ENCODE measurements at regions not wholly inside any gene's neighbourhood (a gene's known extent, or its start where the extent isn't known, plus 50 kb on each side); places are given as distances from the start of the nearest gene placed in this dataset.

- no peak for DNase-seq (ENCODE audit: low read depth in 3 of 3)
Observed at GRCh38 chr12:92360543-92360942, 214.9 kb upstream of the BTG1 start.

- no peak for DNase-seq (ENCODE audit: low read depth in 3 of 3)
Observed at GRCh38 chr12:92359581-92360209, 214.0 kb upstream of the BTG1 start.

- DNase-seq (ENCODE audit: low read depth in 3 of 3), result no peak
Observed at GRCh38 chr12:92357584-92358261, 212.1 kb upstream of the BTG1 start.

DNA sequence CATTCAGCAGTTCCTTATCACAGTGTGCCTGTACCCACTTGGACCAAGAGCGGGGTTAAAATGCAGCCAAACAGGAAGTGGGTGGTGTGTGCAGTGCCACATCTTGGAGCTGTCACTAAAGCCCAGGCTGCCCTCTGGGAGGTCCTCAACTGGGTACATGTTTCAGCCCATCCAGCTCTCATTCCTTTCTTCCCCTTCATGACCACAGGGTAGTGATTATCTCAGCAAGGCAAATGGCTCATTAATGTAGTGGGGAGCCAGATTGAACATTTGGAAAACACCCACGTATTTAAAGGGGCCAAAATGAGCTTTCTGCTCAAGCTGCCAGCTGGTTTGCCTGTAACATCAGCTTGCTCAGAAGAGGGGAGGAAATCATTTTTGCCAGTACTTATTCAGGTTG lies 210.8 kb upstream of the BTG1 start:
- no peak for DNase-seq (ENCODE audit: low read depth in 3 of 3)

GRCh38 chr12:92349635-92350034 lies 204.0 kb upstream of the BTG1 start:
- DNase-seq (ENCODE audit: low read depth in 3 of 3), result no peak

DNA sequence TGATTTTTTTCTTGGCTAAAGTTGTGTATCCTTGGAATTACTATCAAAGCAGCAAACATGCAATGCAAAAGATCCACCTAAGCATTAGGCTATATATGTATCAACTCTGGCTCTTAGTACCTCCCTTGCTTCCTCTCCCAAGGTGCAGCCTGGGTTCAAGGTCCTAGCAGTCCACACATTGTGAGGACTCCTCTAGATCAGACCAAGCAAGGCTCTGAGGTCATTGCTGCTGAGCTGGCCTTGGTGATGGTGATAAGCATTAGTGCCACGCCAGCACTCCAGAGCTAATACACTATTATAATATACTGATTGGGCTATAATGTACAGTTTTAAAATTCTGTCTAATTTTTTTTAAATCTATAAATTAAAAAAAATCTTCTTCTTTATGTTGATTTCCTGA lies 196.9 kb upstream of the BTG1 start:
- DNase-seq (ENCODE audit: low read depth in 3 of 3), result no peak

DNA sequence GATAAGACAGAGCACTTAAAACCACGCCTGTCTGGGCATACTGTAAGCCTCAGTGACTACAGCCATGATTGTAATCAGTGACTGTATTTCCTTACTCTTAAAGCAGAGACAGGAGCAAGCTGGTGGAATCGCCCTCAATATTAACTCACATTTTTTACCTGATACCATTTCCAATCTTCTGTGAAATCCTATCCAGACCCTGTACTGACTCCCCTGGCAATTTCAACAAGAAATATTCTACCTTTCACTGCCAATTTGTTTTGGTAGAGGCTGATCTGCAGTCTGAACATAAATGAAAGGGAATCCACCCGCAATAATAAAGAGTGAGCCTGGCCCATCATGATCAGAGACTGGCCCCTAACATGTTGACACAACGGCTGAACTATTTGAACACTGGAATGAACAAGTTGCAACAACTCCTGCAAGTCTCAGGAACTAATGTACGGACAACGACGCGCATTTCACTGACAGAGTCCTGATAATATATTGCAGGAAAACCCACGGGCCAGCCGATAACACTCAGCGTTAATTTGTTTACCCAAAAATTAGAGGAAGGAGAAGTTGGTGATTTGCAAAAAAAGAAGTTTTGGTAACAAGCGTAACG lies 195.5 kb upstream of the BTG1 start:
- DNase-seq (ENCODE audit: low read depth in 3 of 3), result no peak

- DNase-seq (ENCODE audit: low read depth in 3 of 3), result no peak
Observed at GRCh38 chr12:92340441-92341064, 194.9 kb upstream of the BTG1 start.

GRCh38 chr12:92340003-92340402 lies 194.4 kb upstream of the BTG1 start:
- DNase-seq (ENCODE audit: low read depth in 3 of 3), result no peak

- DNase-seq (ENCODE audit: low read depth in 3 of 3), result no peak
Observed at GRCh38 chr12:92339198-92339821, 193.7 kb upstream of the BTG1 start.

DNA sequence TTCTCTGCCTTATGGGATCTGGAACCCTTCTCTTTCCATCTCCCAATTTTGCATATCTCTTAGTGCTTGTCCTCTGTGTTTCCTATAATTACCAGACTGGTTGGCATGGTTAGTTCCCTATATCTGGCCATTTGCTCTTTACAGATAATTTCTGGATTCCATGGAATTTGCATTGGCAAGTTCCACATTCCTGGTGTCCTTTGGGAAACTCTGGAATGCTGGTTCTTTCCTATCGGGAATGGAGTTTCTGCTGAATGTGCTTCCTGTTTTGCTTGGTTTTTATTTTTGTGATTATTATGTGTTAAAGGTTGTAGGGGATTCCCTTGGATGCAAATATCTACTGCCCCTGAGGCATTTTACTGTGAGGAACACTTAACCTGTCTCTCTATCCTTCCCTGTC lies 193.0 kb upstream of the BTG1 start:
- DNase-seq (ENCODE audit: low read depth in 3 of 3), result no peak

- DNase-seq (ENCODE audit: low read depth in 3 of 3), result no peak
Observed at GRCh38 chr12:92338102-92338501, 192.5 kb upstream of the BTG1 start.

DNA sequence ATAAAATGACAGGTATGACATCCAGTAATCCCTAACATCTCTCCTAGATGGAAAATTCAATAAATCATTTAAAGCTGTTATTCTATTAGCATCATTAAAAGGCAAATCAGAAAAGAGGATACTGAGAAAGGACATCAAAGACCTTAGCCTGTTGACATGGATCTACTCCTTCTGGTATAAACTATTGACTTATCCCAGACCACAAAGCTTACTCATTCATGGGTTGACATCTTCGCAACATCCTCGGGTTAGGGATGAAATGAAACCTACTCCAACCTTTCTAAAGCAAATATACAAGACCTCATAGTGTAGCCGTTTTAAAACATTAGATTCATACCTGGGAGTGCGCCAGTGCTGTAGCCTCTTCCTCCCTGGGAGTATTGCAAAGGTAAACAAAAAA lies 191.5 kb upstream of the BTG1 start:
- DNase-seq (ENCODE audit: low read depth in 3 of 3), result no peak

GRCh38 chr12:92336641-92337040 lies 191.0 kb upstream of the BTG1 start:
- no peak for DNase-seq (ENCODE audit: low read depth in 3 of 3)

DNA sequence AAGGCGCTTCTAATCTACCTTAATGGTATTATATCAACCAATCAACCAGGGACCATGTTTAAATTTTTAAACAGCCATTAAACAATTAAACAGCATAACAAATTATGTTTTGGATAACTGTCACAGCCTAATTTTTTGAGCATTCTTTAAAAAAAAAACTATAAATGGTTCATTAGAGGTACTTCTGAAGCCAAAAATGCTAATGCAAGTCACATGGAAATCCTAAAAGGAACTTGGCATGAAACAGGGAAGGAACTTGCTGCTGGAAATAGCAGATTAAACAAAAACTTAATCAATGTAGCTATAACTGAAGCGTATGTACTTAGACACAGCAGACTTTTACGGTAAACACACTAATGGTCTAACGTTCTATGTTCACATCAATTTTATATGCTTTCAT lies 190.2 kb upstream of the BTG1 start:
- no peak for DNase-seq (ENCODE audit: low read depth in 3 of 3)

DNA sequence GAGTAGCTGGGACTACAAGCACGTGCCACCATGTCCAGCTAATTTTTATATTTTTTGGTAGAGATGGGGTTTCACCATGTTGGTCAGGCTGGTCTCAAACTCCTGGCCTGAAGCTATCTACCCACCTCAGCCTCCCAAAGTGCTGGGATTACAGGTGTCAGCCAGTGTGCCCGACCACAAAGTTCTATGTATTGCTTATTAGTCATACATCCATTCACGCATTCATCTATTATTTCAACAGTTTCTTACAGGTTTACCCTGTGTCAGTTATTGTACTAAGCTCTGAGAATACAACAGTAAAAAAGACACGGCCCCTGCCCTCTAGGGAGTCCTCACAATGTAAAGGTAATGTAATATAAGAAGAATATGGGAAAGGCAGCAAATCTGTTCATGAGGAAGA lies 188.9 kb upstream of the BTG1 start:
- DNase-seq (ENCODE audit: low read depth in 3 of 3), result no peak

- DNase-seq (ENCODE audit: low read depth in 3 of 3), result no peak
Observed at GRCh38 chr12:92332552-92332951, 186.9 kb upstream of the BTG1 start.

DNA sequence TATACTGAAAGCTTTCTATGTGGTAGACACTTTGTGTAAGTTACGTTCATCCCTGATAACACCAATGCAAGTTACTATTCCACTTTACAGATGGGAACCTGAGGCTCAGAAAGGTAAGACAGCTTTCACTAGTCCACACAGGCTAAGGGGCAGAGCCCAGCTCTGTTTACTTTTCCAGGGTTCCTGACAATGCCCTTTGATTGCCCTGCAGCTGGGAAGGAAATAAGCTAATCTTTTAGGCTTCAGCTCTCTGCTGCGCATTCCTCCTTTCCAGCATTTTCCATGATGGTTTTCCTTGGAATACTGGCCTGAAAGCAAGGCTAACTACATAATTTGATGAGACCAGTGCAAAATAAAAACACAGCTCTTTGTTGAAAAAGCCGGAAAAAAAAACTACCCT lies 185.7 kb upstream of the BTG1 start:
- DNase-seq (ENCODE audit: low read depth in 3 of 3), result no peak

GRCh38 chr12:92330654-92331053 lies 185.0 kb upstream of the BTG1 start:
- no peak for DNase-seq (ENCODE audit: low read depth in 3 of 3)

DNA sequence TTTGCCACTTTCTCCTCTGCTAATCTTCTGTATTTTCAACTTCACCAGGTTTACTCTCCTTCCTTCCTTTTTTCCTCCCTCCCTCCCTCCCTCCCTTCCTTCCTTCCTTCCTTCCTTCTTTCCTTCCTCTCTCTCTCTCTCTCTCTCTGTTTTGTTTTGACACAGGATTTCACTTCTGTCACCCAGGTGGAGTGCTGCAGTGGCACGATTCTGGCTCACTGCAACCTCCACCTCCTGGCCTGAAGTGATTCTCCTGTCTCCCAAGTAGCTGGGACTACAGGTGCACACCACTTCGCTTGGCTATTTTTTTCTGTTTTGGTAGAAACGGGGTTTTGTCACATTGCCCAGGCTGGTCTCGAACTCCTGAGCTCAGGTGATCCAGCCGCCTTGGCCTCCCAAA lies 181.2 kb upstream of the BTG1 start:
- no peak for DNase-seq (ENCODE audit: low read depth in 3 of 3)

GRCh38 chr12:92324849-92325500 lies 179.3 kb upstream of the BTG1 start:
- no peak for DNase-seq (ENCODE audit: low read depth in 3 of 3)

GRCh38 chr12:92312463-92312964 lies 166.9 kb upstream of the BTG1 start:
- DNase-seq (ENCODE audit: low read depth in 3 of 3), result no peak
